RWPE2 (cell line): ENCODE measurements at regions not wholly inside any gene's neighbourhood (a gene's known extent, or its start where the extent isn't known, plus 50 kb on each side); places are given as distances from the start of the nearest gene placed in this dataset.
"Not testable (repeated sequence)": the region's sequence is repeated elsewhere in the genome, so short reads cannot be mapped to it uniquely, and the experiment has no call there.

Source experiments
- ATAC-seq: fragments of 200-7000 bp; cut with Tn5 transposase; 3 replicates; pipeline ENCODE4 v1.9.1; 2021; ENCODE audit warnings: low read depth
- DNase-seq: peaks from one replicate; pipeline ENCODE4 v3.0.0-alpha.2; 2020; ENCODE audit warnings: low spot score
- H3K27ac ChIP-seq: fragments of 450-650 bp; 2 replicates; pipeline ENCODE4 v1.5.1; 2017; ENCODE audit warnings: mild to moderate bottlenecking; ENCODE audit not compliant: poor library complexity, severe bottlenecking
- H3K27me3 ChIP-seq: fragments of 250-450 bp; sonication (Bioruptor Pico); 2 replicates; pipeline ENCODE4 v1.5.1; 2021; ENCODE audit warnings: mild to moderate bottlenecking, moderate library complexity; ENCODE audit not compliant: insufficient read depth, poor library complexity, severe bottlenecking
- H3K36me3 ChIP-seq: fragments of 250-450 bp; sonication (Bioruptor Pico); 2 replicates; pipeline ENCODE4 v1.5.1; 2020; ENCODE audit warnings: low read depth, mild to moderate bottlenecking, moderate library complexity
- H3K4me1 ChIP-seq: fragments of 250-450 bp; sonication (Bioruptor Pico); 2 replicates; pipeline ENCODE4 v1.5.1; 2021; ENCODE audit warnings: mild to moderate bottlenecking, moderate library complexity; ENCODE audit not compliant: insufficient read depth, poor library complexity, severe bottlenecking
- H3K4me3 ChIP-seq: fragments of 250-450 bp; sonication (Bioruptor Pico); 2 replicates; pipeline ENCODE4 v1.5.1; 2021; ENCODE audit warnings: mild to moderate bottlenecking, moderate library complexity; ENCODE audit not compliant: severe bottlenecking
- H3K9me3 ChIP-seq: fragments of 250-450 bp; sonication (Bioruptor Pico); 2 replicates; pipeline ENCODE4 v1.5.1; 2021; ENCODE audit warnings: mild to moderate bottlenecking, moderate library complexity; ENCODE audit not compliant: severe bottlenecking
- TF ChIP-seq, protein P1 (sequence below): fragments of 450-650 bp; IDR thresholded peaks from one replicate; pipeline ENCODE4 v1.5.1; 2017; ENCODE audit warnings: mild to moderate bottlenecking, moderate library complexity; ENCODE audit not compliant: poor library complexity, severe bottlenecking

DNA sequence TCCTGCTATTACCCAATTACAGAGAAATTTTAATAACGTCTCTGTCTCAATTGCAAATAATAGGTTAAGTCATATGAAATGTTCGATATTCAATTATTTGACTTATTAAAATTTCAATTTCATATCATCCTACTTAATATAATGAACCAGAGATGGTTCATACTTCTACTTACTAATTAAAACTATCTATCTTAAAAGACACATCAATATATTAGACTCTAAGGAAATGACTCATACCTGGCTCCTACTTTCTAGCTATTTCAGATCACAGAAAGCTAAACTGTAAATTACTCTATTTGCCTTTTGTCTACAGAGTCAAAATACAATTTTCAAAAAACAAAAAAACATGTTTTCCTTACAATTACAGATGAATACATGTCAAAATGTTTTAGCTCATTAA lies 99.6 kb downstream of the CAPZA3 start:
- ATAC-seq (no peak), DNase-seq (no peak)
- no peaks in the 10 kb centered on the region for H3K36me3 ChIP-seq
- no peak overlapping the region for H3K4me3 ChIP-seq
- H3K27me3 ChIP-seq = no peaks in the 10 kb centered on the region
- H3K9me3 ChIP-seq = no peaks in the 10 kb centered on the region
- TF ChIP-seq, protein P1, sequence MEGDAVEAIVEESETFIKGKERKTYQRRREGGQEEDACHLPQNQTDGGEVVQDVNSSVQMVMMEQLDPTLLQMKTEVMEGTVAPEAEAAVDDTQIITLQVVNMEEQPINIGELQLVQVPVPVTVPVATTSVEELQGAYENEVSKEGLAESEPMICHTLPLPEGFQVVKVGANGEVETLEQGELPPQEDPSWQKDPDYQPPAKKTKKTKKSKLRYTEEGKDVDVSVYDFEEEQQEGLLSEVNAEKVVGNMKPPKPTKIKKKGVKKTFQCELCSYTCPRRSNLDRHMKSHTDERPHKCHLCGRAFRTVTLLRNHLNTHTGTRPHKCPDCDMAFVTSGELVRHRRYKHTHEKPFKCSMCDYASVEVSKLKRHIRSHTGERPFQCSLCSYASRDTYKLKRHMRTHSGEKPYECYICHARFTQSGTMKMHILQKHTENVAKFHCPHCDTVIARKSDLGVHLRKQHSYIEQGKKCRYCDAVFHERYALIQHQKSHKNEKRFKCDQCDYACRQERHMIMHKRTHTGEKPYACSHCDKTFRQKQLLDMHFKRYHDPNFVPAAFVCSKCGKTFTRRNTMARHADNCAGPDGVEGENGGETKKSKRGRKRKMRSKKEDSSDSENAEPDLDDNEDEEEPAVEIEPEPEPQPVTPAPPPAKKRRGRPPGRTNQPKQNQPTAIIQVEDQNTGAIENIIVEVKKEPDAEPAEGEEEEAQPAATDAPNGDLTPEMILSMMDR = no peak
- H3K27ac ChIP-seq = no peak overlapping the region
- no peaks in the 10 kb centered on the region for H3K4me1 ChIP-seq

DNA sequence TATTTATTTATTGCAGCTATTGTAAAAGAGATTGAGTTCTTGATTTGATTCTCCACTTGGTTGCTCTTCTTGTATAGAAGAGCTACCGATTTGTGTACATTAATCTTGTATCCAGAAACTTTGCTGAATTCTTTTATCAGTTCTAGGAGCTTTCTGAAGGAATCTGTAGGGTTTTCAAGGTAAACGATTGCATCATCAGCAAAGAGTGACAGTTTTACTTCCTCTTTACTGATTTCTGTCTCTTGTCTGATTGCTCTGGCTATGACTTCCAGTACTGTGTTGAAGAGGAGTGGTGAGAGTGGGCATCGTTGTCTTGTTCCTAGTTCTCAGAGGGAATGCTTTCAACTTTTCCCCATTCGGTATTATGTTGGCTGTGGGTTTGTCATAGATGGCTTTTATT lies 103.1 kb downstream of the CAPZA3 start:
- not testable (repeated sequence) for ATAC-seq, H3K36me3 ChIP-seq, H3K9me3 ChIP-seq, DNase-seq, H3K4me1 ChIP-seq, H3K27ac ChIP-seq, H3K27me3 ChIP-seq, H3K4me3 ChIP-seq

DNA sequence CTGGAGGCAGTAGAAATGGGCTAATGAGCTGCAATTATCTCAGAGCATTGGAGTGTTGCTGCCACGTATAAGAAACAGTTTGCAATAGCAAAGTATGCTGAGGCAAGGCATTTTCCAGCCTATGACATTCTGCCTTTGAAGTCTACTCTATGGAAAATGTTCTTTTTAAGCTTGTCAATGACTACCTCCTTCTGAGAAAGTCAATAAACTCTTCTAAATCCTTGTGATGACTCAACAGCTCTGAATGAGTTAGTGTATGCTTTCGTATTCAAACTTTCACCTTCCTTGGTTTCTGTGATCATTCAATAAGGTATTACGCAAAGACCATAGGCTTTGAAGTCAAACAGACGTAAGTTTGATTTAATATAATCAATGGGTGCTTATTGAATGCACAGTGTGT lies 111.2 kb downstream of the CAPZA3 start:
- Histone ChIP-seq H3K4me1 (no peaks in the 10 kb centered on the region), H3K4me3 (no peak overlapping the region), H3K27ac (no peak overlapping the region), H3K27me3 (no peaks in the 10 kb centered on the region), H3K36me3 (no peaks in the 10 kb centered on the region), H3K9me3 (no peaks in the 10 kb centered on the region)
- DNase-seq (no peak), ATAC-seq (no peak)
- TF ChIP-seq, protein P1 = no peak

DNA sequence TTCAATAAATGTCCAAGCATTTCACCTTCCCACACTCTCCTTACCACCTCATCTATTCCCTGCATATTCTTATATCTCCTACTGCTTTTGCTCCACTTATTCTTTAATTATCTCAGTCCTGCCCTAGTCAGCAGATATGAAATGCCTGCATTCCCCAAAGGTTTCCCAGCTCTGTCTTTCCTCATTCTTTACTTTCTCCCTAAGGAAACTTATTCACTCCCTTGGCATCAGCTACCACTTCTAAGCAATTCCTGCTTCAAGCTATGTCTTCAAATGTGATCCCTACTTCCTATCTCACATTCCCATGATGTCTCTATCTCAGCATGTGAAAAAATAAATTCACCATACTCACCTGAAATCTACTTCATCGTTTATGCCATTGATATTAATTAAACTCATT lies 111.8 kb downstream of the CAPZA3 start:
- Histone ChIP-seq H3K4me1 (no peaks in the 10 kb centered on the region), H3K27ac (no peak overlapping the region), H3K9me3 (no peaks in the 10 kb centered on the region), H3K4me3 (no peak overlapping the region), H3K27me3 (no peaks in the 10 kb centered on the region), H3K36me3 (no peaks in the 10 kb centered on the region)
- TF ChIP-seq, protein P1 = no peak
- ATAC-seq = no peak
- no peak for DNase-seq

DNA sequence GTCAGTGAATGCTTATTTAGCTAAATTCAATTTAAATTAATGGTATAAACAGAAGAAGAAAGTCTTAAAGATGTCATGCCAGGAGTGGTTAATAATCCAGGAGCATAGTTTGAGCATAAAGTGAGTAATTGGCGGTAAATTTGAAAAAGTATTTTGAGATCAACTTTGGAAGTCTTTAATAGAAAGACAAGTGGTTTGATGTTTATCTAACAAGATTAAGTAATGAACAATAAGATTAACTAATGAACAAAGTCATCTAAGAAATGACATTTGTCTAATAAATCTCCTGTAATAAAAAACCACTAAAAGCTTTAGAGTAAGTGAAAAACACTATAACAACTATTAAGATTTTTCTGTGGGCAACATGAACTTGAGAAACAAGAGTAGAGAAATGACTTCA lies 112.8 kb downstream of the CAPZA3 start:
- H3K4me3 ChIP-seq = no peak overlapping the region
- ATAC-seq (no peak), DNase-seq (no peak)
- no peaks in the 10 kb centered on the region for H3K4me1 ChIP-seq
- H3K27ac ChIP-seq = no peak overlapping the region
- TF ChIP-seq, protein P1 = no peak
- H3K36me3 ChIP-seq = no peaks in the 10 kb centered on the region
- no peaks in the 10 kb centered on the region for H3K27me3 ChIP-seq
- no peaks in the 10 kb centered on the region for H3K9me3 ChIP-seq

DNA sequence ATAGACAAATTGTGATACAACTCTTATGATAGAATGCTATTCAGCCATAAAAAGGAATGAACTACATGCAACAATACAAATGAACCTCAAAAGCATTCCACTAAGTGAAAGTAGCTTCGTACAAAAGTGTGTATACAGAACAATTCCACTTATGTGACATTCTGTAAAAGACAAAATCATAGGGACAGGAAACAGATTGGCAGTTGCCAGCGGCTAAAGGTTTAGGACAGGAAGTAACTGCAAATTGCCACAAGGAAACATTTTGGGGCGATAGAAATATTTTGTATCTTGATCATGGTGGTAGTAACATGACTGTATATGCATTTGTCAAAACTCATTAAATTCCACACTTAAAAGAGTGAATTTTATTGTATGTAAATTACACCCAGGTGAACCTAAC lies 113.4 kb downstream of the CAPZA3 start:
- H3K27ac ChIP-seq = no peak overlapping the region
- H3K4me1 ChIP-seq = no peaks in the 10 kb centered on the region
- ATAC-seq (no peak), DNase-seq (no peak)
- H3K36me3 ChIP-seq = no peaks in the 10 kb centered on the region
- TF ChIP-seq, protein P1 = no peak
- no peaks in the 10 kb centered on the region for H3K9me3 ChIP-seq
- H3K4me3 ChIP-seq = no peak overlapping the region
- H3K27me3 ChIP-seq = no peaks in the 10 kb centered on the region
